Stimulated activated CD8-positive, alpha-beta memory T cell treated with anti-CD3 and anti-CD28 coated beads, Interleukin-2, amount 100 ng/mL, for 48 hours (primary cell): ENCODE measurements at regions not wholly inside any gene's neighbourhood (a gene's known extent, or its start where the extent isn't known, plus 50 kb on each side); places are given as distances from the start of the nearest gene placed in this dataset.
"Not testable (repeated sequence)": the region's sequence is repeated elsewhere in the genome, so short reads cannot be mapped to it uniquely, and the experiment has no call there.

Experiments used
- DNase-seq, 2 donors: peaks; one replicate each; pipeline ENCODE4 v3.0.0-alpha.2; 2020; ENCODE audit warnings: low read depth in 2 of 2

DNA sequence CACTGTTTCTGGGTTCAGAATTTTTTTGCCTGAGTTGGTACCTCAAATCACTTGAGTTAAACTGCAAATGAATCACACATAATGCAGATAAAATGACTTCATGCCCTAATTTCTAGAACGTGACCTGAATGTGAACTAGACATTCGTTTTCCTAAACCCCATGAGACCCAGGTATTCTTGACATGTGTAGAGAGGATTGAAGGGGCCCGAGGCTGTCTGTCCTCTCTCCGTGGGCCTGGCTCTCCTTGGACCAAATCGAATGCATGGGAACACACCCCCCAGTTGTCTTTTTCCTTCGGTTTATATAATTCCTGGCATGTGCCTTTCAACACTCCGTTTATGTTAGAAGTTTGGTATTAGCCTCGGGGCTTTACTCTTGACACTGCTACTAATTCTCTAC, 262.4 kb upstream of the PLGLB2 start:
- DNase-seq, result not testable (repeated sequence)

DNA sequence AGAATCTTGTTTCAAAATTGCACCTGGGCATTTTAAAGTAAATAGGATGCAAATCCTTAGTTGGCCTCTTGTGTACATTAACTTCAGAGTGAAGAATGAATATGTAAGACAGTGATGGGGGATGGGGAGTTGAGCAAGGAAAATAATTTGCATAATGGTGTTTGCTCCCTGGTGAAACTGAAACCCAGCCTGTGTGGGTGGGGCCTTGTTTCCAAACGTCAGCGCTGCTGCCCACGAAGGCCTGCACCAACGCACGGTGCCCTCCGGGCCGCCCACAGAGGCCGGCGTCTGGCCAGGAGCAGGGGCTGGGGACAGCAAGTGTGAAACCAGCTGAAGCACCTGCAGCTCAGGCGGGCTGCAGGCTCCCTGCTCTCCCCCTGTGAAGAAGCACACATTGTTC, 262.0 kb upstream of the PLGLB2 start:
- not testable (repeated sequence) for DNase-seq

DNA sequence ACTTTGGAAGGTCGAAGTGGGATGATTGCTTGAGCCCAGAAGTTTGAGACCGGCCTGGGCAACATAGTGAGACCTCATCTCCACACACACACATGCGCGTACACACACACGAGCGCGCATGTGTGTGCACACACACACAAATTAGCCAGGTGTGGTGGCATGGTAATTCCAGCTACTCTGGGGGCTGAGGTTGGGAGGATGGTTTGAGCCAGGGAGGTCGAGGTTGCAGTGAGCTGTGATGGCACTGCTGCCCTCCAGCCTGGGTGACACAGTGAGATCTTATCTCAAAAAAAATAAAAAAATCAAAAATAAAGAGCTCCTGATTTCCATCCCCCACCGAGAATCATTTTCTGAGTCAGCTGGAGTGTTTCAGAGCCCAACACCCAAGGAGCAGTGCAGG, 261.5 kb upstream of the PLGLB2 start:
- not testable (repeated sequence) for DNase-seq

DNA sequence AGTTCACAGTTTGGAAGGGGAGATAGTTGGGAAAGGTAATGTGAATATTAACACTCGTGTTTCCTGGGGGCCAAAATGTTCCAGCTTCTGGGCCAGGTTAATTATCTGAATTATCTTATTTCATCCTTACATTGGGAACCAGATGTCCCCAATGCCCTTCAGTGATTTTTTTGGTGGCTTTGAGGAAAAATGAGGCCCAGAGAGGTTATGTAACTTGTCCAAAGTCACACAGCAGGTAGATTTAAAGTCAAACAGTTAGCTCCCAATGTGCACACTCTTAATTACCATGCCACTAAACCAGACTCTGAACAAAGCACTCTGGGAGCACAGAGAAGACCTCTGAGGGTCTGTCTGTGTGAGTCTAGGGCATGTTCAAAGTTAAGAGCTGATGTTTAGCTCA, 259.9 kb upstream of the PLGLB2 start:
- not testable (repeated sequence) for DNase-seq

DNA sequence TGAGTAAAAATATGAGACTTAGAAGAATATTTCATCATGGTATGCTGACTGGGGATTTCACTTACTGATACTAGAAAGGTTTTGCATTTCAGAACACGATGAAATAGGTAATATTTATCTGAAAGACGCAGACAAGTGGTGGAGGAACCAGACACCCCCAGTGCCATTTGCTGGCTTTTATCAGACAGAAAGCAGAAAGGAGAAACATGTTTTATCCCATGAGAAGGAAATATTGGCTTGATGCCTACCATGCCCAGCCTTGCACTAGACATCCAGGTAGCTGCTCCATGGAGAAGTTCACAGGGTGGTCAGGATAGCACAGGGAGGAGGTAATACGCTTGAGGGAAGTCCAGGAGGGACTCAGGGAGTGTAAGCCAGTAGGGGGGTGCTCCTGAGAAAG, 258.9 kb upstream of the PLGLB2 start:
- not testable (repeated sequence) for DNase-seq

DNA sequence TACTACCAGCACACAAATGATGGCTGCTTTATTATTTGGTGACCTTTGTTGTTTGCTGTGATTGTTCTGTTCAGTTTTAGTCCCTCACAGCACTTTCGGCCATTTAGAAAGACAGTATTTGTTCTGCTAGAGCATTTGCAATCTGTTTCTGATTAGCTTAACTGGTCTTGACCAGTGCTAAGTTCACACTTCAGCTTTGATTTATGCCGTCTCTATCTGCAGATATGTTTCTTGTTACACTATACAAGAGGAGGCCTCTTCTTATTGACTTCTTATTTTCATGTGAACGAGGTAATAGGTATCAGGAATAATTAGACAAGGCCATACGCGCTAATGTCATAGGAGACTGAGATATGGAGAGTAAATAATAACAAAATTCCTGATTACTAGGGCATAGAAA, 253.0 kb upstream of the PLGLB2 start:
- DNase-seq, result not testable (repeated sequence)

DNA sequence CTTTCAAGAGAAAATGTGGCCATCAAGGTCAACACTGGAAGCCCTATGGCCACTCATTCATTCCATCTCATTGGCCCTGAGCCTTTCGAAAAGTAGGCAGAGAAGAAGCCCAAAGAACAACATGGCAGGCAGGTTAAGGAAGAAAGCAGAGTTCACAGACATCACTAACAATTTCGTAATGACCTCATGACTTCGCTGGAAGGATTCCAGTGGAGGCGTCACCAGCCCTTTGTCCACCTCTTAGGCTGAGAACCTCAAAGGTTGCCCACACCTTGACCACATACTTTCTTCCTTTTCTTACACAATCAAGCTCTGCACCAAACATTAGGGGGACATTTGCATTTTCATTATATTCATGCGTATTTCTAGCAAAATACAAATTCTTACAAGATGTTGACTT, 252.4 kb upstream of the PLGLB2 start:
- not testable (repeated sequence) for DNase-seq

DNA sequence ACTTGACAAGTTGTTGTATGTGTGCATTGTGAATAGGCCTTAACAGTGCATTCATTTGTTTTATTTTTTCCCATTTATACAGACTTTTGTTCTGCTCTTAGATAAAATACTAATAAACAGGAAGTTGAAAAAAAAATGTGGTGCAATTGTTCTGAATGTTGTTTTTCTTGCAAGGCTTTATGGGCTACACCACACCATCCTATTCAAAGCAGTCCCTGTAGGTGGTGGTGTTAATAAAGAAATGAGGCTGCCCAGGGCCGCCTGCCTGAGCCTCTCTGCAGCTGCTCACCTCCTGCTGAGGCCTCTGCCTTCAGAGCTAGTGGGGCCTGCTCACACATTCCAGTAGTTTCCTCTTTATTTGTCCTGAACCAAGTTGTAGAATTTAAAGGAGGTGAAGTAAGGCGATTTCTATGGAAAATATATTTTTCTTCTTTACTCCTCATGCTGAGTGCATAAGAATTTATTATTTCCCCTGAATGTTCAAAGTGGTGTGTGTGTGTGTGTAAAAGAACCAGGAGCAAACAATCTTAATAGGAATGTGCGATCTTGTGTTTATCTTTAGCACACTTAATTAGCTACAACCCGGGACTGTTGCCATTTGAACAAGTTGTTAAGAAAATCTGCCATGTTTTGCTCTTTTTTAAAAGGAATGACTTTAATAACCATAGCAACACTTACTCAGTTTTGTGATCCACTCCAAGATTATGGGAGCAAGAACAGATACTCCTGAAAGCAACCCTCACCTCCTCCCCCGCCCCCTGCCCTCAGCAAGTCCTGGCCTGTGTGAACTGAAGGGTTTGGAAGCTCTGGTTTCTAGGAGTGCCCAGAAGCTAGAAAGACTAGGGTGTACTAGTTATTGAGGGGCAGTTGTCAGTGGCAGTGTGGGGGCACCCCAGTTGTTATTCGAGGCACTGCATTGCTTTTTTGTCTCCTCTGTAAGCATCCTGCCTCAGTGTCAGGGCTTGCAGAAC, 251.6 kb upstream of the PLGLB2 start:
- not testable (repeated sequence) for DNase-seq

DNA sequence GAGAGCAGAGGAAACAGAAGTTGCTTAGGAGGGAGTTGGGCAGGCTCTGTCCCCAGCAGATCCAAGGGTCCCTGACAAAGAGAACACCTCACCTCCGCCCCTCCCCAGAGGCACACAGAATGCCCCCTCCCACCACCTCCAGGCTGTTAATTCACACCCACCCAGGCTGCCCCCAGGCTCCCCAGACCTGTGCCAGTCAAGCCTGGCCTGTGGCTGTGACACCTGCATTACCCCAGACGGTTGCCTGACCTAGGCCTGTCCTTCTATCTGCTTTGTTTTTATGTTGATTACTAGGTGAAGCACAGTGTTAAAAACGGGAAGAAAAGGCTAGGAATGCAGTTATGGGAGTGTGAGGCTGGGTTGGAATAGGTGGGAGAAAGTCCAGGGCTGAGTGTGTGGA, 250.8 kb upstream of the PLGLB2 start:
- DNase-seq, result not testable (repeated sequence)

DNA sequence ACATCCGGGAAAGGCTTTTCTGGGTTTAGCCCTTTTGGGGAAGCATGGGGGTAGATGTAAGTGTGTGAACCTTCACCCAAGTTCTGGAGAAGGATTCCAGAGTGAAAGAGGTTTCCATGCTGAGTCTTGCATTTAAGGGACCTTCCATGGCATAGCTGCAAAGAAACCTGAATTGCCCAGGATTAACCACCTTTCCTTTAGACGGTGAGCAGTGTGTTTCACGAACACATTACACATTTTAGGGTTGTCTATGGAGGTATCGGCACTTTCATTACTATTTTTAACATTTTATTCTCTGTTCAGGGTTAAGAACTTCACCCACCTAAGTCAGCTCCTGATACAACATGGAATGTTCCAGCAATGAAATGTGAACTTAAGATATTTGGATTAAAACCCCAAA, 250.2 kb upstream of the PLGLB2 start:
- DNase-seq, result not testable (repeated sequence)

DNA sequence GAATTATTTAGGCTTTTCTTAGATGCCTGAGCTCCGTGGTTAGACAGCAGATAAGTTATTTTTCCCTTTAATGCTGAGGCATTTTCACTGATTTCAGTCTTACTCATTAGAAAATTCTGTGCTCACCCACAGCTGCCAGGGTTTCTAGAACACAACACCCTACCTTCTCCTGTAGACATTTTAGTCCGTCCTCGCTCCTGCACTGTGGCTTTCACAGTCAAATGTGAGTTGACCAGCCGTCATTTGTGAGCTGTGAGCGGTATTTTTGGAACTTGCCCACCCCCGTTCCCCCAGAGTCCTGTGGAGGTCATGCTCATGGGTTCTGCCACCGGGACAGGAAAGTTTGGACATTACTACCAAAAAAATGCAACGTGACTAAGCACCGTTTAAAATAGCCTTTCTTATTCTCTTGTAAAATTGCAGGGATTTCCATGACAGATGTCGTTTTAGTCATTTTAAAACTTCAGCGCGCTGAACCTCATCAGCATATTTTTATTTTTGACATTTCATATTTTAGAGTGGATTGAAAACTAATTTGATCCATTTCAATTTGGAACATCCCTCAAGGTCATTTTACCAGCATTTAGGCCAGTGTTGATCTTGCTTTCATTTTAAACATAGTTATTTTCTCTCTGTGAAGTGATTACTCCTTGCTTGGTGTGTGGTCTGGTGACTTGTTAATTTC, 249.6 kb upstream of the PLGLB2 start:
- DNase-seq, result peak in 1 of 2 donors; percentile 40

DNA sequence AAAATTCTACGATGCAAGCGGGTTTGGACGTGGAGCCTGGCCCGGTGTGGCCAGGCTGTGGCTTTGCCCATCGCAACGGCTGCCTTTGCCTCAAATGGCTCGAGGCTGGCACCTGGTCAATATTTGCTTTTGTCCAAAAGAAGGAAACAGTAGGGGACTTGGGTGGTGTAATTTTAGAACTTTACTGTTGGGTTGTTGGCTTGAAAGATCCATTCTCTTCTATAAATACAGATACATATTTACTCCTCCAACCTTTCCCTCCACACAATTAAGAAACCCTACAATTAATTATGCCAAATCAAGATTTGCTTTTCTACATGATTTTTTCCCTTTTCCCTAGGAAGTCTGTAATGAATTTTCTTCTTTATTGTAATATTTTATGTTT, 249.0 kb upstream of the PLGLB2 start:
- DNase-seq, result not testable (repeated sequence)

DNA sequence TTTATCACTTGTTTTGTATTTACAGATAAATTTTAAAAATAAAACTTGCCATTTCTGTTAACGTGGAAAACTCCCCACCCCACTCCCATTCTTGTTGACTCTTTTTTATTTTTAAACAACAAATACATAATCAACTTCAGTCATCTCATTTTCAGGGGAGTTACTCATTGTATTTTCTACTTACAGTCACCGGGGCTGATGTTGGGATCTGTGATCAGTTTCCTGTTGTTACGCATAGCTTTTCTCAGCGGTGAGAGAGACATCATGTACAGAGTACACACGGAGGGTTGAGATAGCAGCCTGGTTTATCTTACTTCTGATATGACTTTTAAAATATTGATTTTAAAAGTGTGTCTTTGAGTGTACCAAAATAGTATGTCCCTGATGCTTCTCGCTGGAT, 248.0 kb upstream of the PLGLB2 start:
- not testable (repeated sequence) for DNase-seq

DNA sequence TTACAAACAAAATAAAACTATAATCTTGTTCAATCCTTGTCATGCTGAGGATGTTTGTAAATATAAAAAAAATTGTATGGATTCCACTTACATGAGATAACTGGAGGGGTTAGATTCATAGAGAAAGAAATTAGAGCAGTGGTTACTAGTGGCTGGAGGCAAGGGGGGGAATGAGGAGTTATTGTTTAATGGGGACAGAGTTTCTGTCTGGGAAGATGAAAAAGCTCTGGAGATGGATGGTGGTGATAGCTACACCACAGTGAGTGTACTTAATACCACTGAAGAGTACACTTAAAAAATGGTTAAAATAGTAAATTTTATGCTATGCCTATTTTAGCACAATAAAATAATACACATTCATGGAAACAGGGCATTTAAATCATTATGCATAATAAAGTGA, 247.5 kb upstream of the PLGLB2 start:
- not testable (repeated sequence) for DNase-seq

DNA sequence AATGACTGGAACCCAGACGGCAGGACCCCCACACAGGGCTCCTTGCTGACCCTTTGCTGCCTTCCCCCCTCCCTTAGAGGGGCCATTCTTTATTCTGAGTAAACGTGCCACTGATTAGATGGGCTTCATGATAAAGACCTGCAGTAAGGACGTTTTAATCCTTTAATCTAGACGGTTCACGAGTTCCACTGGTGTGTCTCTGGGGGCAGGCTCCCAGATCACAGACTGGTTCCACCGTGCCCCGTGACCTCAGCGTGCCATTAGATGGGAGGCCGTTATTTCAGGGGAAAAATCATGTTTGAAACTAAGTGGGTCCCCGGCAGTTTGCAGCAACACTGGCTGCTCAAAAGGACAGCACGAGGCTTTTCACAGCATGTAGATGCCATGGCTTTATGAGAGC, 246.9 kb upstream of the PLGLB2 start:
- not testable (repeated sequence) for DNase-seq

DNA sequence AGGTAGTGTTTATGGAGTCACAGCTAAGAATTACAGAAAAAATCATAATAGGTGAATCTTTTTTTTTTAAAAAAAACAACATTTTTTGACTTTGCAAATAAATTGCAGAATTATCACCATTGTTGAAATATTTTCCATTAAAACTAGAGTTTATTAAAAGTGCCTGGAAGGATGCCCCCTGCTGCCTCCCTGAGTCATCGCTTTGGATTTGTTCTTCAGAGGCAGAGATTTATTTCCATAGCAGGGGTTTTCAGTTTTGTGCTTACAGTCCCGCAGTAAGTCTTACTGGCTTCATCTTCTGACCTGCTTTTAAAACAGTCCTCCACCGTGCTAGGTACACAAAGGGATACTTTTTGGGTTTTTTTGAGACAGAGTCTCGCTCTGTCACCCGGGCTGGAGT, 244.9 kb upstream of the PLGLB2 start:
- DNase-seq, result not testable (repeated sequence)

DNA sequence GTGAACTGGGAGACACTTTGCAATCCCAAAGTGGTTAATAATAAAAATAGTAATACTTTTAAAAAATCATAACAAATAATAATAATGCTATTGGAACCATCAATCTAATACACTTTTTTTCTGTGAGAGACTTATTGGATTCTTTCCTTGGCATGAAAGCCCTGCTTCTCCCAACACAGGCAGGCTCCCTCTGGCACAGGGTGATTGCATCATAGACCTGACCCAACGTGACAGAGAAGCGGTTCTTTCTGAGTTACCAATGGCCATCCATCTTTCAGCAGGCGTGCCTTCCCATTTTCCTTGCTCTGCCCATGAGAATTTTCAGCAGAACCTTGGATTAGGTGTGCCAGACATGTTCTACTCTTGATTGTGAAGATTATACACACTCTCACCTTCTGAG, 242.6 kb upstream of the PLGLB2 start:
- DNase-seq, result not testable (repeated sequence)

DNA sequence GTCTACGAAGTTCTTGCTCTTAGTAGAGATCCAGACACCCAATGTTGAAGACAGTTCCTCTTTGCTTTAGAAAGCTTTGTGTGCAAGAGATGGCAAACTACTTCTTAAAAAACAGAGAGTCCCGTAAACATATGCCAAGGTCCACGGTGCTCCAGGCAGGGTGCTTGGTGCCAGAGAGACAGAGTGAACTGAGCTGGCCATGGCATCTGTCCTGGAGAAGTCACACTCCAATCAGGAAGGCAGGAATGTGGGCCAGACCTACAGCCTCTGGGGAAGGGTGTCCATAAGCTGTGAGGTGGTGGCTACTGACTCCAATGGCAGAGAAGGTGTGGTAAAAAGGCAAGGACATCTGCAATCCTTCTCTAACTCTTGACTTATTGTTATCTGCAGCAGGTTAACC, 242.0 kb upstream of the PLGLB2 start:
- DNase-seq, result not testable (repeated sequence)

DNA sequence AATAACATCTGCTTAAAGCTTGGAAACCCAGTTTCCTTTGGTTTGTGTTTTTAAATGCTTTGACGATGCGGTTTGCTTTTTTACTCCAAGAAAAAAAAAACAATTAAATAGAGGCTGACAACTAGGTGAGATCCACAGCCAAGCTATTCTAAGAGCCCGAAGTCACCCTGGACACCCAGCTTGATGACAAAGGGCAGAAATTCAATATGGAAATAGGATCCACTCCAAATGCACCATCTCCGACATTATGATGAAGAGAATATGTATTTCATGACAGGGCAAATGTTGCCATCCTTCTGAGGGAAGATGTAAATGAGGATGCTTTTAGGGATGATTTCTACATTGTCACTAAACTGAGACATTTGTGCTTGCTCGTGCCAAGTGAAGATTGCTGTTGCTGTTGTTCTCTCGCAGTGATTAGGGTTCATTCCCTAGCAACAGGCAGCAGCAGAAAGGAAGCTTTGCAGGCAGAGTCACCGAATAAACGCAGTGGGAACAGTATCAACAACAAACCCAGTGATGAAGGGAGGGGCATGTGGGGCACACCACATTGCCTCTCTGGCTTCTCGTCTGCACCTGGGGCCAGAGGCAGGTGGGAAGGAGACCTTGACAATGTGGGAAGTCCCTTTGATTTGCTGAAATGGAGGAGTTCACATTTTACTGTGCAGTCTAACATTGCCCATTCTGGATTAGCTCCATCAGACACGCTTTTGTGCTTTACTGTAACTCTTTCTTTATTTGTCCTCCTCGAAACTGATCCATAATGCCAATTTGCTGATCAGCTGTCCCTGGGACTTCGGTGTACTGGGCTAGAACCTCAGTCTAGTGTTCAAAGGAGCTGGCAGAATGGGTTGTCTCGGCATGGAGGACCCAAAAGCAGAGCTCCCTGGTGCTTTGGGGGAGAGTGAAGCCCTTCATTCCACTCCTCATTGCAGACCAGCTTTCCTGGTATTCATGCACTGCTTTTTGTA, 240.2 kb upstream of the PLGLB2 start:
- not testable (repeated sequence) for DNase-seq

DNA sequence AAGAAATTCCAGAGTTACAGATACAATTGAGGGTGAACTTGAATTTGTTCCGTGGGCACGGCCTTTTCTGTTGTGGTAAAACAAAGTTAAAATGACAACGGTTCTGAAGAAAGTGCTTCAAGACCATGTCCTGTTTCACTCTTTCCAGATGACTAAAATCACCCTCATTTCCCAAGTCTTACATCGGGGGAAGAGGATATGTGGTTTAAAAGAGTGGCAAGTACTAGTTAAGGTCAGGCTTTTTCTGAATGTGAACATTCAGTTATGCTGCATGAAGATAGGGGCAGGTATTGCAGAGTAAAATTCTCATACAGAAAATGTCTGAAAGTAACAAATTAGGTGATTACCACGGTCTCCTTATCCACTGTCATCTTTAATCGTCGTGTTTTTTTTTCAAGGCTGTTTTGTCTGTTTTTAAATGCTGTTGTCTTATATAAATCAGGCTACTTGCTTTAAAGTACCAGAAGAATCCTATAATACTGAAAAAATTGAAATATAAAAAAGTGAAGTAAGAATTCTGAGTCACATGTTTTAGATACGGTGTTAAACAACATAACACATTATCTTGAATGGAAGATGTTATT, 236.6 kb upstream of the PLGLB2 start:
- not testable (repeated sequence) for DNase-seq

DNA sequence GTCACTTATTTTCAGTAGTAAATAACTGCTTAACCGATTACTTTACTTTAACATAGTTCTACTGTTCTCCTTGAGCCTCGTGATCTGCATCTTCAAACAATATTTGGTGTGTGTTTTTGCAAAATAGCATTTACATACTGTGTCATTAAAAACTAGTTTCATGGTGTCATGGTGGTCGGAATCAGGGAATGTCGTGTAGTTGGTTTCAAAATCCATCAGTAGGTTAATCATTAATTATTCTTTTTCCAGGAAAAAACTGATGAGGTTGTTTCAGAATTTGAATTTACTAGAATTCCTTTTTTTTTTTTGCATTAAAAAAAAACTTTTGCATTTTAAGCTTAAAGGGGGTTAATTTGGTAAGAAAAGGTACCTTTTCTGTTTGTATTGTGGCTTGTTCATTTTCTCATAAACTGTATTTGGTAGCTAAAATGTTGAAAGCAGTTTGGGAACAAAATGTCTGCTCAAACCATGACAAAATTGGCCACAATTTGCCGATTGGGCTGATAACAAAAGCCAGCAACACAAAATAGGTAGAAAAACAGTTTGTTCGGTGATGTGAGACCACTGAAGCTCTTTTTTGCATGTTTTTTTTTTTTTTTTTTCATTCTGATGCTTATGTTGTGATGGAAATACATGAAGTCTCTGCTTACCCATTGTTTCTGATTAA, 234.9 kb upstream of the PLGLB2 start:
- not testable (repeated sequence) for DNase-seq
